Esophagus muscularis mucosa (tissue), 4 donors: ENCODE measurements at regions not wholly inside any gene's neighbourhood (a gene's known extent, or its start where the extent isn't known, plus 50 kb on each side); places are given as distances from the start of the nearest gene placed in this dataset.

Experiments
- EP300 ChIP-seq: sonication (generic); formaldehyde crosslinking; IDR thresholded peaks from one replicate; pipeline ENCODE4 v1.6.1; 2017; ENCODE audit warnings: antibody characterized with exemption
- POLR2AphosphoS5 ChIP-seq, 2 donors: sonication (generic); formaldehyde crosslinking; IDR thresholded peaks; one replicate each; pipeline ENCODE4 v1.6.1; 2017; ENCODE audit warnings: antibody characterized with exemption in 2 of 2
- TF ChIP-seq, protein P1 (sequence below), 3 experiments: fragments of 200-600 bp in 2 of 3; fragments of 450-650 bp in 1 of 3; sonication (generic) in 2 of 3; IDR thresholded peaks; one replicate each; pipeline ENCODE4 v1.5.1; 2017 to 2019; ENCODE audit warnings: antibody characterized with exemption in 3 of 3, mild to moderate bottlenecking in 2 of 3, moderate library complexity in 1 of 3

DNA sequence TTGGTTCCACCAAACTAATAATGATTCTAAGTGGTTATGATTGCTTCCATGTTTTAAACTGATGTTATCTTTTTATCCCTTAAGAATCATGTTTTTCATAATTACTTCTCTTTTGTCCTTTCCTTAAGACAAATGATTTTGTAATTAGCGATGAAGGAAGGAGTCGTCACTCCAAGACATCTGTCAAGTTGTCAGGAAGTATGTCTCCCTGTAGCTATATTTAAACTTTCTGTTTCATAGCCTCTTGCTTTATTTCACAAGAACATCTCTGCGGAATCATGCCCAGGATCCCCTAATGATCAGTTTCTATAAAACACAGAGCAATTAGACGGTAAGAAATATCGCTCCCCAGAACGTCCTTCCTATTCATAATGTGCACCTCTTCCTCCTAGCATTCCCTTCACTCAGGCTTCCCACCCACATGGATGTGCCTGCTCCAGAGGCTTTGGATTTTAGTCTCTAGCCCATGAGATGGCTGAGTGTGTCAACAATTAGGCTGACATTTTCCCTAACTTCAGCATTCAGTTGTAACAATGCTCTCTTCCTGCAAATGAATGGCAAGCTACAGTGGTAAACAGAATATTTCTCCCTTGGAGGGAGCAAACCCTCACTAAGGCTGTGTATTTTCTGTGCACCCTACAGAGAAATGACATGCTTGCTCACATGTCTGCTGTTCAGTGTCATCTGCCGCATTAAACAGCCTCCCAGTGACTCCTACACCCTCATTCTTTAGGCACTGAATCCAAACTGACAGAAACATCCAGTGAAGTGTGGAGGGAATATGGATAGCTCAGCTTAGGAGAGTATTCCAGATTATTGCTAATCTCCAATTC lies 879.6 kb upstream of the CELF4 start:
- TF ChIP-seq, protein P1, sequence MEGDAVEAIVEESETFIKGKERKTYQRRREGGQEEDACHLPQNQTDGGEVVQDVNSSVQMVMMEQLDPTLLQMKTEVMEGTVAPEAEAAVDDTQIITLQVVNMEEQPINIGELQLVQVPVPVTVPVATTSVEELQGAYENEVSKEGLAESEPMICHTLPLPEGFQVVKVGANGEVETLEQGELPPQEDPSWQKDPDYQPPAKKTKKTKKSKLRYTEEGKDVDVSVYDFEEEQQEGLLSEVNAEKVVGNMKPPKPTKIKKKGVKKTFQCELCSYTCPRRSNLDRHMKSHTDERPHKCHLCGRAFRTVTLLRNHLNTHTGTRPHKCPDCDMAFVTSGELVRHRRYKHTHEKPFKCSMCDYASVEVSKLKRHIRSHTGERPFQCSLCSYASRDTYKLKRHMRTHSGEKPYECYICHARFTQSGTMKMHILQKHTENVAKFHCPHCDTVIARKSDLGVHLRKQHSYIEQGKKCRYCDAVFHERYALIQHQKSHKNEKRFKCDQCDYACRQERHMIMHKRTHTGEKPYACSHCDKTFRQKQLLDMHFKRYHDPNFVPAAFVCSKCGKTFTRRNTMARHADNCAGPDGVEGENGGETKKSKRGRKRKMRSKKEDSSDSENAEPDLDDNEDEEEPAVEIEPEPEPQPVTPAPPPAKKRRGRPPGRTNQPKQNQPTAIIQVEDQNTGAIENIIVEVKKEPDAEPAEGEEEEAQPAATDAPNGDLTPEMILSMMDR (IDR thresholded peaks at IDR 0.05), result no peak
- no peak for TF ChIP-seq POLR2AphosphoS5 (IDR thresholded peaks at IDR 0.05)
- no peak for TF ChIP-seq EP300
